ENCODE measurements at regions not wholly inside any gene's neighbourhood (a gene's known extent, or its start where the extent isn't known, plus 50 kb on each side); places are given as distances from the start of the nearest gene placed in this dataset.

- ATAC-seq (replicated peaks; ENCODE audit: extremely low read depth, poor library complexity, severe bottlenecking) (no peak), DNase-seq (ENCODE audit: low spot score in 2 of 2) (no peak)
- Mint-ChIP-seq H3K4me1 (no peaks in the 10 kb centered on the region), H3K9me3 (peaks cover 16% of the 10 kb centered on the region), H3K4me3 (no peak overlapping the region), H3K27me3 (no peaks in the 10 kb centered on the region), H3K27ac (ENCODE audit: low read depth) (no peak overlapping the region), H3K36me3 (ENCODE audit: insufficient read depth) (no peaks in the 10 kb centered on the region)
Observed at GRCh38 chr13:105282406-105283285, 1252.8 kb downstream of the EFNB2 start.

GRCh38 chr13:105278943-105279381 is 1256.5 kb downstream of the EFNB2 start:
- Mint-ChIP-seq H3K4me1 (no peaks in the 10 kb centered on the region), H3K4me3 (no peak overlapping the region), H3K9me3 (no peaks in the 10 kb centered on the region), H3K27ac (ENCODE audit: low read depth) (no peak overlapping the region), H3K27me3 (no peaks in the 10 kb centered on the region), H3K36me3 (ENCODE audit: insufficient read depth) (no peaks in the 10 kb centered on the region)
- ATAC-seq (replicated peaks; ENCODE audit: extremely low read depth, poor library complexity, severe bottlenecking) (no peak), DNase-seq (ENCODE audit: low spot score in 2 of 2) (no peak)

- no peaks in the 10 kb centered on the region for H3K27me3 Mint-ChIP-seq
- no peak overlapping the region for H3K27ac Mint-ChIP-seq (ENCODE audit: low read depth)
- no peaks in the 10 kb centered on the region for H3K4me1 Mint-ChIP-seq
- H3K9me3 Mint-ChIP-seq = no peaks in the 10 kb centered on the region
- no peak overlapping the region for H3K4me3 Mint-ChIP-seq
- H3K36me3 Mint-ChIP-seq (ENCODE audit: insufficient read depth) = no peaks in the 10 kb centered on the region
- DNase-seq (ENCODE audit: low spot score in 2 of 2) (no peak), ATAC-seq (replicated peaks; ENCODE audit: extremely low read depth, poor library complexity, severe bottlenecking) (no peak)
Observed at GRCh38 chr13:105276571-105276970, 1258.9 kb downstream of the EFNB2 start.

- H3K36me3 Mint-ChIP-seq (ENCODE audit: insufficient read depth) = no peaks in the 10 kb centered on the region
- ATAC-seq (replicated peaks; ENCODE audit: extremely low read depth, poor library complexity, severe bottlenecking) (no peak), DNase-seq (ENCODE audit: low spot score in 2 of 2) (no peak)
- peaks cover 6% of the 10 kb centered on the region for H3K9me3 Mint-ChIP-seq
- H3K4me1 Mint-ChIP-seq = no peaks in the 10 kb centered on the region
- no peak overlapping the region for H3K27ac Mint-ChIP-seq (ENCODE audit: low read depth)
- no peaks in the 10 kb centered on the region for H3K27me3 Mint-ChIP-seq
- H3K4me3 Mint-ChIP-seq = no peak overlapping the region
Observed at GRCh38 chr13:105273665-105274222, 1261.7 kb downstream of the EFNB2 start.

GRCh38 chr13:105272660-105273631 is 1262.5 kb downstream of the EFNB2 start:
- Mint-ChIP-seq H3K9me3 (peaks cover 6% of the 10 kb centered on the region), H3K27me3 (no peaks in the 10 kb centered on the region), H3K36me3 (ENCODE audit: insufficient read depth) (no peaks in the 10 kb centered on the region), H3K27ac (ENCODE audit: low read depth) (no peak overlapping the region), H3K4me3 (no peak overlapping the region), H3K4me1 (no peaks in the 10 kb centered on the region)
- DNase-seq (ENCODE audit: low spot score in 2 of 2) (no peak), ATAC-seq (replicated peaks; ENCODE audit: extremely low read depth, poor library complexity, severe bottlenecking) (no peak)

- no peak for ATAC-seq (replicated peaks; ENCODE audit: extremely low read depth, poor library complexity, severe bottlenecking)
- H3K4me1 Mint-ChIP-seq = no peaks in the 10 kb centered on the region
Observed at GRCh38 chr13:105266615-105267014, 1268.8 kb downstream of the EFNB2 start.

GRCh38 chr13:105262579-105262978 is 1272.9 kb downstream of the EFNB2 start:
- Mint-ChIP-seq H3K36me3 (ENCODE audit: insufficient read depth) (no peaks in the 10 kb centered on the region), H3K4me3 (no peak overlapping the region), H3K27ac (ENCODE audit: low read depth) (no peak overlapping the region), H3K27me3 (no peaks in the 10 kb centered on the region), H3K4me1 (no peaks in the 10 kb centered on the region), H3K9me3 (no peaks in the 10 kb centered on the region)
- DNase-seq (ENCODE audit: low spot score in 2 of 2) = no peak
- ATAC-seq (replicated peaks; ENCODE audit: extremely low read depth, poor library complexity, severe bottlenecking) = no peak

More at GRCh38 chr13:105266615-105267014, 1268.8 kb downstream of the EFNB2 start:
- Mint-ChIP-seq H3K4me3 (no peak overlapping the region), H3K27ac (ENCODE audit: low read depth) (no peak overlapping the region), H3K36me3 (ENCODE audit: insufficient read depth) (no peaks in the 10 kb centered on the region), H3K9me3 (peaks cover 6% of the 10 kb centered on the region), H3K27me3 (no peaks in the 10 kb centered on the region)
- DNase-seq (ENCODE audit: low spot score in 2 of 2) = no peak

- no peaks in the 10 kb centered on the region for H3K36me3 Mint-ChIP-seq (ENCODE audit: insufficient read depth)
- no peak overlapping the region for H3K27ac Mint-ChIP-seq (ENCODE audit: low read depth)
- DNase-seq (ENCODE audit: low spot score in 2 of 2) = no peak
- H3K4me3 Mint-ChIP-seq = no peak overlapping the region
- ATAC-seq (replicated peaks; ENCODE audit: extremely low read depth, poor library complexity, severe bottlenecking) = no peak
- no peaks in the 10 kb centered on the region for H3K27me3 Mint-ChIP-seq
- no peaks in the 10 kb centered on the region for H3K4me1 Mint-ChIP-seq
- H3K9me3 Mint-ChIP-seq = no peaks in the 10 kb centered on the region
Observed at GRCh38 chr13:105259426-105259825, 1276.0 kb downstream of the EFNB2 start.

- Mint-ChIP-seq H3K4me1 (no peaks in the 10 kb centered on the region), H3K27me3 (no peaks in the 10 kb centered on the region), H3K9me3 (no peaks in the 10 kb centered on the region), H3K36me3 (ENCODE audit: insufficient read depth) (no peaks in the 10 kb centered on the region), H3K4me3 (no peak overlapping the region), H3K27ac (ENCODE audit: low read depth) (no peak overlapping the region)
- ATAC-seq (replicated peaks; ENCODE audit: extremely low read depth, poor library complexity, severe bottlenecking) (no peak), DNase-seq (ENCODE audit: low spot score in 2 of 2) (no peak)
Observed at GRCh38 chr13:105255472-105255871, 1280.0 kb downstream of the EFNB2 start.

- H3K27ac Mint-ChIP-seq (ENCODE audit: low read depth) = no peak overlapping the region
- ATAC-seq (replicated peaks; ENCODE audit: extremely low read depth, poor library complexity, severe bottlenecking) (no peak), DNase-seq (ENCODE audit: low spot score in 2 of 2) (no peak)
- H3K4me1 Mint-ChIP-seq = no peaks in the 10 kb centered on the region
- no peaks in the 10 kb centered on the region for H3K27me3 Mint-ChIP-seq
- H3K4me3 Mint-ChIP-seq = no peak overlapping the region
- no peaks in the 10 kb centered on the region for H3K36me3 Mint-ChIP-seq (ENCODE audit: insufficient read depth)
- no peaks in the 10 kb centered on the region for H3K9me3 Mint-ChIP-seq
Observed at GRCh38 chr13:105251293-105251692, 1284.2 kb downstream of the EFNB2 start.

GRCh38 chr13:105247830-105248229 is 1287.6 kb downstream of the EFNB2 start:
- H3K9me3 Mint-ChIP-seq = peaks cover 4% of the 10 kb centered on the region
- no peak overlapping the region for H3K27ac Mint-ChIP-seq (ENCODE audit: low read depth)
- no peak overlapping the region for H3K4me3 Mint-ChIP-seq
- no peak for ATAC-seq (replicated peaks; ENCODE audit: extremely low read depth, poor library complexity, severe bottlenecking)
- no peaks in the 10 kb centered on the region for H3K36me3 Mint-ChIP-seq (ENCODE audit: insufficient read depth)
- DNase-seq (ENCODE audit: low spot score in 2 of 2) = no peak
- no peaks in the 10 kb centered on the region for H3K4me1 Mint-ChIP-seq
- H3K27me3 Mint-ChIP-seq = no peaks in the 10 kb centered on the region

- H3K9me3 Mint-ChIP-seq = peaks cover 6% of the 10 kb centered on the region
- no peaks in the 10 kb centered on the region for H3K4me1 Mint-ChIP-seq
- H3K27me3 Mint-ChIP-seq = no peaks in the 10 kb centered on the region
- no peak overlapping the region for H3K4me3 Mint-ChIP-seq
- no peak overlapping the region for H3K27ac Mint-ChIP-seq (ENCODE audit: low read depth)
- no peak for ATAC-seq (replicated peaks; ENCODE audit: extremely low read depth, poor library complexity, severe bottlenecking)
- DNase-seq (ENCODE audit: low spot score in 2 of 2) = no peak
- no peaks in the 10 kb centered on the region for H3K36me3 Mint-ChIP-seq (ENCODE audit: insufficient read depth)
Observed at GRCh38 chr13:105240371-105240770, 1295.1 kb downstream of the EFNB2 start.

All from central memory CD8-positive, alpha-beta T cell (primary cell).